ENCODE measurements at regions not wholly inside any gene's neighbourhood (a gene's known extent, or its start where the extent isn't known, plus 50 kb on each side); places are given as distances from the start of the nearest gene placed in this dataset.
"Not testable (repeated sequence)": the region's sequence is repeated elsewhere in the genome, so short reads cannot be mapped to it uniquely, and the experiment has no call there.

- no peak for TF ChIP-seq CTCF (IDR thresholded peaks at IDR 0.05; ENCODE audit: control insufficient read depth, extremely low read depth, insufficient read depth)
- no peak overlapping the region for H3K4me3 ChIP-seq (ENCODE audit: low read depth, low read length)
- DNase-seq (ENCODE audit: low read depth): no peak
Measured at GRCh38 chr3:27610800-27611525, 111.2 kb downstream of the EOMES start.

DNA sequence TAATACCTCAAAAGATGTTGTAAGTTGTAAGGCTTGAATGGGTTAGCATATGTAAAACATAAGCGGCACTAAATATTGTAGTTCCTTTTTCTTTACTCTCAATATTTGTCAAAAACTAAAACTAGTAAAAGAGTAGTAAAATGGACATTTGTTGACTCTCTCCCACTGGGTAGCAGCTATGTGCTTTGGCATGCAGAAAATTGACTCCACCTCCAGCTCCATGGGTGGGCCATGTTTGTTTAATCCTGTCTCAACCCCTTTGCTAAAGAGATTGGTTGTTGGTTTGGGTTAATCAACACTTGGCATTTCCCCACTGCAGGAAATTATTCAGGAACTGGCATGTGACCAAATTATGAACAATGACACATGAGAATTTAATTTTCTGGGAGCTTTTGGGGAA is 114.8 kb downstream of the EOMES start:
- no peak for TF ChIP-seq CTCF (IDR thresholded peaks at IDR 0.05; ENCODE audit: control insufficient read depth, extremely low read depth, insufficient read depth)
- no peak overlapping the region for H3K4me3 ChIP-seq (ENCODE audit: low read depth, low read length)
- DNase-seq (ENCODE audit: low read depth): no peak

DNA sequence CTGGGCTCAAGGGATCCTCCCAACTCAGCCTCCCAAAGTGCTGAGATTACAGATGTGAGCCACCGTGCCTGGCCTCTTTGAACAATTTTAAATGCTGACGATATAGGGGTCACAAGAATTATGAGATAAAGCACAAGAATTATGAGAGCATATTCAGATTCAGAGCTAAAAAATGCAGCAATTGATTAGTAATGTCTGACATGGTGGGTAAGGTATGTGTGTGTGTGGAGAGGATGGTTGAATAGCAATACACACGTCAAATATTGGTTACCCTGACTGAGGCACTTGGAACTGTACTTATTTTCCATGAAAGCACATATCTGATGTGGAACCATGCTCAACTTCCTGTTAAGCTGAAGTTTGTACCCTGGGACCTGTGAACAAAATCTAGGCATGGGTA is 115.6 kb downstream of the EOMES start:
- no peak for TF ChIP-seq CTCF (IDR thresholded peaks at IDR 0.05; ENCODE audit: control insufficient read depth, extremely low read depth, insufficient read depth)
- H3K4me3 ChIP-seq (ENCODE audit: low read depth, low read length): no peak overlapping the region
- DNase-seq (ENCODE audit: low read depth): no peak

- DNase-seq (ENCODE audit: low read depth); H3K4me3 ChIP-seq (ENCODE audit: low read depth, low read length): not testable (repeated sequence)
Measured at GRCh38 chr3:27601311-27601710, 117.1 kb upstream of the SLC4A7 start.

GRCh38 chr3:27599741-27600140 is 115.6 kb upstream of the SLC4A7 start:
- not testable (repeated sequence) for DNase-seq (ENCODE audit: low read depth); H3K4me3 ChIP-seq (ENCODE audit: low read depth, low read length)

DNA sequence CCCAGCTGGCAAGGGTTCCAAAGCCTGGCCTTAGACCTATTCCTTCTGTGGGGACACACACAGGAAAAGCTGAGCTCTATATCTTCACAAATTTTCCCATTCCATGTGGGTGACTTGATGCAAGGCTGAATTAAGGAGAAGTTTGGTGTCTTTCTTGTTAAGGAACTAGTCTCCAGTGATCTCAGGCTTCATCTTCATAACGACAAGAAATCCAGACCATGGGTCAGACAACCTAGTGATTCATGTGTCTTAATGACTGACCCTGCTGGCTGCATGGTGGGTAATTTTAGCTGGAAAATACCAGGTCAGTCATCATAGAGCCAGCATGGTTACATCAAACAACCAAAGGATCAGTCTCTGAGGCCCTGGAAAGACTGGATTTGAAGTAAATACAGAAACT is 112.7 kb upstream of the SLC4A7 start:
- no peak for TF ChIP-seq CTCF (IDR thresholded peaks at IDR 0.05; ENCODE audit: control insufficient read depth, extremely low read depth, insufficient read depth)
- DNase-seq (ENCODE audit: low read depth): no peak
- no peak overlapping the region for H3K4me3 ChIP-seq (ENCODE audit: low read depth, low read length)

DNA sequence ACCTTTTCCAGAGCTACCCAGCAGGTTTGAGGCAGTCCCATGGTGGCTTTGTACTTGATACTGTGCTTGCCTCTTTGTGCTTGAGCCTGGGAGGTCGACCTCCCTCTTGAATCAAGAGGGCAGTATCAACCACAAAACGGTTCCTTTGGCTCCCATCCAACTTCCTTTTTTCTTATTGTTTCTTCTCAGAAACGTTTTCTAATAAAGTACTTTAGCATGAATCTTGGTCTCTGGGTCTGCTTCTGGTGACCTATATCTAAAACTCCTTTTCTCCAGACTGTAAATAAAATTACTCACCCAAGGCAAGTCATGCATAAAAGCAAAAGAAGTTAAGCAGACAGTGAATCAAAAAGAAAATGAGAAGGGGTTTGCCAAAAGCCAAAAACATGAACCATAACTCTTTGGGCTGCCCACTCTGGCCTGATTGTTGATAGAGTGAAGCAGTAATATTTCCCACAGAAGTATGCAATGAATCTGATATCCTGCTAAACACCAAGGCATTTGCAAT is 112.2 kb upstream of the SLC4A7 start:
- no peak overlapping the region for H3K4me3 ChIP-seq (ENCODE audit: low read depth, low read length)
- no peak for TF ChIP-seq CTCF (IDR thresholded peaks at IDR 0.05; ENCODE audit: control insufficient read depth, extremely low read depth, insufficient read depth)
- no peak for DNase-seq (ENCODE audit: low read depth)

DNA sequence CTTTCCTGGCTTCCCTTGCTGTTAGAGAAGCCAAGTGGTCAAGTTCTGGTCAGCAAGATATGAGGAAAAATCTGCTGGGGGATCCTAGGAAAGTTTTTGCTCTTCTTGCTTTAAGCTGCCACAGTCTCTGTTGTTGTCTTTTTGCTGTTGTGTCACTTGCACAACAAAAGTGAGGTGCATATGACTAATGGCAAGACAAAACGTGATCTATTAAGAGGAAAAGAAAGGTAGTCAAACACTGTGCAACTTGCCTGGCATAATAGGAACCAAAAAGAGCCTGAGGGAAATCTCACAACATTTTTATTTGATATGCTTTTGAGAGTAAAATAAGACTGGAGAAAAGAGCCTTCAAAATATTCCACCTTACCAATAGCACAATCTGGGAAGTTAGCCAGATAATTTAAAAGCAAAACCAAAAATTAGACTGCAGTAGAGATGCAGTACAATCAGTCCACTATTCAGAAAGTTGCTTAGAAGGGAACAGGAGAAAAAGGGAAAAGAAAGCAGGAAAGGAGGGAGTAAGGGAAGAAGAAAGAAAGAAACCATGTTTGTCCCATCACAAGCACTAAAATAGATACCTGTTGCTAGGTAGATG is 110.0 kb upstream of the SLC4A7 start:
- no peak for DNase-seq (ENCODE audit: low read depth)
- no peak overlapping the region for H3K4me3 ChIP-seq (ENCODE audit: low read depth, low read length)
- TF ChIP-seq CTCF (IDR thresholded peaks at IDR 0.05; ENCODE audit: control insufficient read depth, extremely low read depth, insufficient read depth): no peak

Measured in LNCaP clone FGC (cell line).